H1 (cell line): ENCODE measurements at regions not wholly inside any gene's neighbourhood (a gene's known extent, or its start where the extent isn't known, plus 50 kb on each side); places are given as distances from the start of the nearest gene placed in this dataset.

Experiments used
- CEBPB ChIP-seq: IDR thresholded peaks from 2 replicates; pipeline ENCODE4 v1.6.1; 2012; ENCODE audit warnings: low read depth, low read length
- GABPA ChIP-seq: IDR thresholded peaks from 2 replicates; pipeline ENCODE4 v1.6.1; 2011; ENCODE audit warnings: mild to moderate bottlenecking, low read length, moderate library complexity, borderline replicate concordance; ENCODE audit not compliant: insufficient read depth
- TEAD4 ChIP-seq: IDR thresholded peaks from 2 replicates; pipeline ENCODE4 v1.6.1; 2012; ENCODE audit warnings: low read depth, low read length, inconsistent platforms, mixed read lengths

DNA sequence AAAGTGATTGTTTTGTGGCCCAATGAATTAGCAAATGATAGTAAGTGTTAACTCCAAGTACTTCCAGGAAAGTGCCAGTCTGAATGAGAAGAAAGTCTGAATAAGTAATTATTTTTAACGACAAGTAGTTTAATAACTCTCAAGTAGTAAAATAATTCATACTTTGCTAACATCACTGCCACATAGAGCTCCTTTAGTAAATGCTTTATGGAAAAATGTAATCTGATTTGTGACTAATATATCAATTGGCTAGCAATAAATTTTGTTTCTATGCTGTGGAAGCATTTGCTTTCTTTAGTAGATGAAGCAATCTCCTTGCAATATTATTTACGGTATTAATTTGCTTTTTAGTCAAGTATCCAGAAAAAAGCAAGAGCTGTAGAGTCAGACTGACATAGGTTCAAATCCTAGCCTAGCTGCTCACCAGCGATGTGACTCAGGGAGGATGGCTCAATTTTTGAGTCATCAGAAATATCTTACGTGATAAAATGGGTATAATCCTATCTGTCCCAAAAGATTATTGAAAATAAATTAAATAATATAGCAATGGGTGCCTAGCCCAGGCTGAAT, 329.3 kb downstream of the FGFR2 start (continued):
- TF ChIP-seq TEAD4 (no peak), CEBPB (no peak), GABPA (no peak)
- TF ChIP-seq, all 59 proteins: peak for 0
